Vagina (tissue), 2 donors: ENCODE measurements at regions not wholly inside any gene's neighbourhood (a gene's known extent, or its start where the extent isn't known, plus 50 kb on each side); places are given as distances from the start of the nearest gene placed in this dataset.
"Not testable (repeated sequence)": the region's sequence is repeated elsewhere in the genome, so short reads cannot be mapped to it uniquely, and the experiment has no call there.

Experiments
- DNase-seq, 2 donors: peaks; one replicate each; pipeline ENCODE4 v3.0.0-alpha.2; 2017; ENCODE audit errors: extremely low spot score in 2 of 2
- H3K27ac ChIP-seq: fragments of 200-600 bp; sonication (generic); one replicate; pipeline ENCODE4 v1.5.1; 2019
- H3K27me3 ChIP-seq: fragments of 200-600 bp; sonication (generic); one replicate; pipeline ENCODE4 v1.5.1; 2019
- H3K36me3 ChIP-seq, 2 donors: fragments of 200-600 bp; sonication (generic); one replicate each; pipeline ENCODE4 v1.5.1; 2017 to 2019
- H3K4me1 ChIP-seq: fragments of 200-600 bp; sonication (generic); one replicate; pipeline ENCODE4 v1.5.1; 2019
- H3K4me3 ChIP-seq, 2 donors: fragments of 200-600 bp; sonication (generic); 1 replicate in 1 of 2; 2 replicates in 1 of 2; pipeline ENCODE4 v1.5.1; 2016 to 2019
- H3K9me3 ChIP-seq: fragments of 200-600 bp; sonication (generic); one replicate; pipeline ENCODE4 v1.5.1; 2019
- CTCF ChIP-seq, 3 experiments: fragments of 450-650 bp in 2 of 3; fragments of 200-600 bp in 1 of 3; sonication (generic) in 1 of 3; IDR thresholded peaks; one replicate each; pipeline ENCODE4 v1.5.1; 2017 to 2019; ENCODE audit warnings: antibody characterized with exemption in 3 of 3, mild to moderate bottlenecking in 2 of 3, moderate library complexity in 2 of 3
- POLR2A ChIP-seq, 2 donors: fragments of 450-650 bp; IDR thresholded peaks; one replicate each; pipeline ENCODE4 v1.6.1; 2017; ENCODE audit warnings: antibody characterized with exemption in 2 of 2, mild to moderate bottlenecking in 2 of 2, moderate library complexity in 2 of 2
- POLR2AphosphoS5 ChIP-seq, 2 donors: sonication (generic); formaldehyde crosslinking; IDR thresholded peaks; one replicate each; pipeline ENCODE4 v1.9.0; 2017; ENCODE audit warnings: antibody characterized with exemption in 2 of 2, mild to moderate bottlenecking in 2 of 2, low read depth in 1 of 2; ENCODE audit not compliant: insufficient read depth in 1 of 2
- intact Hi-C: fragments of 100-400 bp; cut with DNase I; formaldehyde crosslinking; loops from one replicate; pipeline ENCODE4 v1.15.1; 2023

GRCh38 chr1:221865808-221866207 lies 123.9 kb upstream of the DUSP10 start:
- no peak for DNase-seq
- no peak overlapping the region for H3K4me3 ChIP-seq
- TF ChIP-seq POLR2A (IDR thresholded peaks at IDR 0.05) (no peak), POLR2AphosphoS5 (IDR thresholded peaks at IDR 0.05; ENCODE audit: insufficient read depth in 1 of 2, low read depth in 1 of 2) (no peak), CTCF (IDR thresholded peaks at IDR 0.05) (no peak)
- H3K9me3 ChIP-seq = no peaks in the 10 kb centered on the region
- no peaks in the 10 kb centered on the region for H3K36me3 ChIP-seq
- no peak overlapping the region for H3K27ac ChIP-seq
- H3K27me3 ChIP-seq = no peaks in the 10 kb centered on the region
- no peaks in the 10 kb centered on the region for H3K4me1 ChIP-seq
- intact Hi-C loops = loop anchor here (5.0 kb wide), 1 partner anchor 114 kb away; no protein-coding TSS in a partner anchor

- no peak for DNase-seq
- TF ChIP-seq POLR2AphosphoS5 (IDR thresholded peaks at IDR 0.05; ENCODE audit: insufficient read depth in 1 of 2, low read depth in 1 of 2) (no peak), CTCF (IDR thresholded peaks at IDR 0.05) (no peak), POLR2A (IDR thresholded peaks at IDR 0.05) (no peak)
- no peaks in the 10 kb centered on the region for H3K36me3 ChIP-seq
- H3K9me3 ChIP-seq = no peaks in the 10 kb centered on the region
- H3K4me3 ChIP-seq = no peak overlapping the region
- no peaks in the 10 kb centered on the region for H3K27me3 ChIP-seq
- H3K27ac ChIP-seq = no peak overlapping the region
- no peaks in the 10 kb centered on the region for H3K4me1 ChIP-seq
- intact Hi-C loops = no loop called here
Observed at GRCh38 chr1:221863635-221864034, 121.7 kb upstream of the DUSP10 start.

GRCh38 chr1:221862971-221863370 lies 121.1 kb upstream of the DUSP10 start:
- no peaks in the 10 kb centered on the region for H3K27me3 ChIP-seq
- H3K4me1 ChIP-seq = no peaks in the 10 kb centered on the region
- H3K9me3 ChIP-seq = no peaks in the 10 kb centered on the region
- DNase-seq = no peak
- H3K27ac ChIP-seq = no peak overlapping the region
- intact Hi-C loops = no loop called here
- TF ChIP-seq POLR2A (IDR thresholded peaks at IDR 0.05) (no peak), POLR2AphosphoS5 (IDR thresholded peaks at IDR 0.05; ENCODE audit: insufficient read depth in 1 of 2, low read depth in 1 of 2) (no peak), CTCF (IDR thresholded peaks at IDR 0.05) (no peak)
- no peaks in the 10 kb centered on the region for H3K36me3 ChIP-seq
- H3K4me3 ChIP-seq = no peak overlapping the region

- Histone ChIP-seq H3K4me1 (no peaks in the 10 kb centered on the region), H3K9me3 (no peaks in the 10 kb centered on the region), H3K4me3 (no peak overlapping the region), H3K36me3 (no peaks in the 10 kb centered on the region), H3K27me3 (no peaks in the 10 kb centered on the region), H3K27ac (no peak overlapping the region)
- no peak for TF ChIP-seq CTCF (IDR thresholded peaks at IDR 0.05)
- TF ChIP-seq POLR2AphosphoS5 (IDR thresholded peaks at IDR 0.05; ENCODE audit: insufficient read depth in 1 of 2, low read depth in 1 of 2) = no peak
- TF ChIP-seq POLR2A (IDR thresholded peaks at IDR 0.05) = no peak
- no peak for DNase-seq
- intact Hi-C loops = no loop called here
Observed at GRCh38 chr1:221858818-221859611, 117.1 kb upstream of the DUSP10 start.

- intact Hi-C loops, H3K4me3 ChIP-seq, H3K9me3 ChIP-seq: not testable (repeated sequence)
Observed at GRCh38 chr1:221857094-221857444, 115.2 kb upstream of the DUSP10 start.

More at GRCh38 chr1:221857094-221857444, 115.2 kb upstream of the DUSP10 start:
- H3K27me3 ChIP-seq, H3K4me1 ChIP-seq, H3K27ac ChIP-seq, H3K36me3 ChIP-seq, DNase-seq: not testable (repeated sequence)
